ENCODE measurements at regions not wholly inside any gene's neighbourhood (a gene's known extent, or its start where the extent isn't known, plus 50 kb on each side); places are given as distances from the start of the nearest gene placed in this dataset.
"Not testable (repeated sequence)": the region's sequence is repeated elsewhere in the genome, so short reads cannot be mapped to it uniquely, and the experiment has no call there.

DNA sequence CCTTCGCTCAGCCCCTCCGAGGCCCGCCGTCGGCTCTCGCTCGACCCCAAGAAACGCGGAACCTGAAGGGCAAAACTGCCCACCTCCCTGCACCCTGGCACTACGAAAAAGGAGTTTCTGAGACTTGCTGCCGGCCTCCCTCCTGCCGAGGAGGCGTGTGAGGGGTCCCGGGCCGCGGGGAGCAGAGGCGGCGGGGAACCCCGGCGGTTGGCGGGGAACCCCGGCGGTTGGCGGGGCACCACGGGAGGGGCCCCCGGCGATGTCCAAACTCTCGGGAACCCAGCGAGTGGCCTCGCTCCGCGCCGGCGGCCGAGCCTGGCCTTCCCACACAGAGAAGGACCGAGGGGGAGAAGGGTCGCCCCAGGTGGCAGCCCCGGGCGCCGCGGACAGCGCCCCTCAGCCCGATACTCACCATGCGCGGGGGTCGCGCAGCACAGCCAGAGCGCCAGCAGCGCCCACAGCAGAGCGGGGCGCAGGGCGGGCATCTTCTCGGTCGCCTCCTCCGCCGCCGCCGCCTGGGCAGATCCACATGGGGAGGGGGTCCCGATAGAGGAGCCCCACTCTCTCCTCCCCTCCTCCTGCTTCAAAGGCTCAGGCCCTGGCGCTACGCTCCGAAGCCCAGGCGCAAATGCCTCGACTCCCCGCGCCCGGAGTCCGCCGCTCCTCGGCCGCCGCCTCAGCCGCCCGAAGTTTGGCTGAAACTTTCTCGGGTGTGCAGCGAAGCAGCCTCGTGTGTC, 69.4 kb upstream of the NUDT4B start:
- TF ChIP-seq POLR2AphosphoS5 (IDR thresholded peaks at IDR 0.05; ENCODE audit: low read length); RCOR1 (conservative IDR thresholded peaks at IDR 0.05; ENCODE audit: low read depth, low read length): not testable (repeated sequence)
- TF ChIP-seq, protein P1, sequence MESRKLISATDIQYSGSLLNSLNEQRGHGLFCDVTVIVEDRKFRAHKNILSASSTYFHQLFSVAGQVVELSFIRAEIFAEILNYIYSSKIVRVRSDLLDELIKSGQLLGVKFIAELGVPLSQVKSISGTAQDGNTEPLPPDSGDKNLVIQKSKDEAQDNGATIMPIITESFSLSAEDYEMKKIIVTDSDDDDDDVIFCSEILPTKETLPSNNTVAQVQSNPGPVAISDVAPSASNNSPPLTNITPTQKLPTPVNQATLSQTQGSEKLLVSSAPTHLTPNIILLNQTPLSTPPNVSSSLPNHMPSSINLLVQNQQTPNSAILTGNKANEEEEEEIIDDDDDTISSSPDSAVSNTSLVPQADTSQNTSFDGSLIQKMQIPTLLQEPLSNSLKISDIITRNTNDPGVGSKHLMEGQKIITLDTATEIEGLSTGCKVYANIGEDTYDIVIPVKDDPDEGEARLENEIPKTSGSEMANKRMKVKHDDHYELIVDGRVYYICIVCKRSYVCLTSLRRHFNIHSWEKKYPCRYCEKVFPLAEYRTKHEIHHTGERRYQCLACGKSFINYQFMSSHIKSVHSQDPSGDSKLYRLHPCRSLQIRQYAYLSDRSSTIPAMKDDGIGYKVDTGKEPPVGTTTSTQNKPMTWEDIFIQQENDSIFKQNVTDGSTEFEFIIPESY (IDR thresholded peaks at IDR 0.05): not testable (repeated sequence)

All from GM12878 (cell line).